ENCODE measurements at regions not wholly inside any gene's neighbourhood (a gene's known extent, or its start where the extent isn't known, plus 50 kb on each side); places are given as distances from the start of the nearest gene placed in this dataset.

GRCh38 chr2:120826716-120827410 lies 91.2 kb downstream of the GLI2 start:
- H2AFZ ChIP-seq, result no peak overlapping the region
- H3K4me2 ChIP-seq, result no peak overlapping the region
- no peaks in the 10 kb centered on the region for H3K36me3 ChIP-seq (ENCODE audit: low read depth)
- BruUV-seq (replicated peaks), result no TSS peak
- H3K27ac ChIP-seq, result no peak overlapping the region
- no peak for DNase-seq
- H3K4me3 ChIP-seq, result no peak overlapping the region
- H3K27me3 ChIP-seq (ENCODE audit: insufficient read depth, low read depth), result peaks cover 36% of the 10 kb centered on the region
- H3K79me2 ChIP-seq (ENCODE audit: low read depth), result no peaks in the 10 kb centered on the region
- H3K4me1 ChIP-seq (replicated peaks; ENCODE audit: insufficient read depth), result no peaks in the 10 kb centered on the region
- H3K9me3 ChIP-seq (ENCODE audit: insufficient read depth, low read depth), result no peaks in the 10 kb centered on the region
- TF ChIP-seq CTCF (conservative IDR thresholded peaks at IDR 0.05) (no peak), EZH2 (IDR thresholded peaks at IDR 0.05; ENCODE audit: low read depth) (no peak)
- H3F3A ChIP-seq (ENCODE audit: insufficient read depth, low read depth), result no peaks in the 10 kb centered on the region
- no peaks in the 10 kb centered on the region for H3K9me2 ChIP-seq (ENCODE audit: insufficient read depth)
- H4K20me1 ChIP-seq (ENCODE audit: insufficient read depth), result no peaks in the 10 kb centered on the region
- POLR2A ChIA-PET (ENCODE audit: unreplicated experiment), result no interaction called here
- CTCF ChIA-PET, result interaction anchor here (1.0 kb wide), 1 partner anchor 258 kb away, joined by 3 read pairs; no protein-coding TSS in a partner anchor
- intact Hi-C loops (cut with micrococcal nuclease; ENCODE audit: unreplicated experiment), result no loop called here

GRCh38 chr2:120828066-120828465 lies 92.4 kb downstream of the GLI2 start:
- Histone ChIP-seq H3K79me2 (ENCODE audit: low read depth) (no peaks in the 10 kb centered on the region), H3K27ac (no peak overlapping the region), H4K20me1 (ENCODE audit: insufficient read depth) (no peaks in the 10 kb centered on the region), H3K9me2 (ENCODE audit: insufficient read depth) (no peaks in the 10 kb centered on the region), H3K27me3 (ENCODE audit: insufficient read depth, low read depth) (peaks cover 26% of the 10 kb centered on the region), H3K4me2 (no peak overlapping the region), H3F3A (ENCODE audit: insufficient read depth, low read depth) (no peaks in the 10 kb centered on the region), H3K9me3 (ENCODE audit: insufficient read depth, low read depth) (no peaks in the 10 kb centered on the region), H3K36me3 (ENCODE audit: low read depth) (no peaks in the 10 kb centered on the region), H3K4me3 (no peak overlapping the region), H2AFZ (no peak overlapping the region), H3K4me1 (replicated peaks; ENCODE audit: insufficient read depth) (no peaks in the 10 kb centered on the region)
- ChIA-PET POLR2A (ENCODE audit: unreplicated experiment) (no interaction called here), CTCF (no interaction called here)
- TF ChIP-seq CTCF (conservative IDR thresholded peaks at IDR 0.05), result no peak
- no peak for TF ChIP-seq EZH2 (IDR thresholded peaks at IDR 0.05; ENCODE audit: low read depth)
- DNase-seq, result no peak
- BruUV-seq (replicated peaks), result no TSS peak
- intact Hi-C loops (cut with micrococcal nuclease; ENCODE audit: unreplicated experiment), result no loop called here

- Histone ChIP-seq H3K79me2 (ENCODE audit: low read depth) (no peaks in the 10 kb centered on the region), H3K27me3 (ENCODE audit: insufficient read depth, low read depth) (peaks cover 24% of the 10 kb centered on the region), H3K9me3 (ENCODE audit: insufficient read depth, low read depth) (no peaks in the 10 kb centered on the region), H3K4me1 (replicated peaks; ENCODE audit: insufficient read depth) (no peaks in the 10 kb centered on the region), H3K9me2 (ENCODE audit: insufficient read depth) (no peaks in the 10 kb centered on the region), H3K4me2 (no peak overlapping the region), H3K36me3 (ENCODE audit: low read depth) (no peaks in the 10 kb centered on the region), H2AFZ (no peak overlapping the region), H3K27ac (no peak overlapping the region), H3K4me3 (no peak overlapping the region), H4K20me1 (ENCODE audit: insufficient read depth) (no peaks in the 10 kb centered on the region), H3F3A (ENCODE audit: insufficient read depth, low read depth) (no peaks in the 10 kb centered on the region)
- TF ChIP-seq CTCF (conservative IDR thresholded peaks at IDR 0.05) (no peak), EZH2 (IDR thresholded peaks at IDR 0.05; ENCODE audit: low read depth) (no peak)
- DNase-seq, result no peak
- ChIA-PET POLR2A (ENCODE audit: unreplicated experiment) (no interaction called here), CTCF (no interaction called here)
- intact Hi-C loops (cut with micrococcal nuclease; ENCODE audit: unreplicated experiment), result no loop called here
- no TSS peak for BruUV-seq (replicated peaks)
Observed at GRCh38 chr2:120828829-120829632, 93.4 kb downstream of the GLI2 start.
